ENCODE measurements at regions not wholly inside any gene's neighbourhood (a gene's known extent, or its start where the extent isn't known, plus 50 kb on each side); places are given as distances from the start of the nearest gene placed in this dataset.

DNA sequence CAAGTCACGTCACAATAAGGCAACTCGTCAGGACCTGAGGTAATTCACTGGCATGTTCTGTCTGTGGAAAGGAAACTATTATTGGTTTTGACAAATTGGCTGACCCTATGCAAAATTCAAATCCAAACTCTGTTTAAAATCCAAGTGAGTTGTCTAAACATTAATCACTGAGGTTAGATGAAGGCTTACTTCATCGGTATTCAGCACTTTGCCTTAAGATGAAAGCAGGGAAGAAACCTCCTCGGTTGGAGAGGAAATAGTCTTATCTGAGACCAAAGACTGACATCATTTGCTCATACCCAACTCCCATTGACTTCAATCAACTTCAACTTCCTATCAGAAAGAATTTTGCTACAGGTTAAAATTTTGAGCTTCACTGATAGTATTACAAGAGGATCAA lies 355.1 kb upstream of the MBL2 start:
- TF ChIP-seq, protein P1, sequence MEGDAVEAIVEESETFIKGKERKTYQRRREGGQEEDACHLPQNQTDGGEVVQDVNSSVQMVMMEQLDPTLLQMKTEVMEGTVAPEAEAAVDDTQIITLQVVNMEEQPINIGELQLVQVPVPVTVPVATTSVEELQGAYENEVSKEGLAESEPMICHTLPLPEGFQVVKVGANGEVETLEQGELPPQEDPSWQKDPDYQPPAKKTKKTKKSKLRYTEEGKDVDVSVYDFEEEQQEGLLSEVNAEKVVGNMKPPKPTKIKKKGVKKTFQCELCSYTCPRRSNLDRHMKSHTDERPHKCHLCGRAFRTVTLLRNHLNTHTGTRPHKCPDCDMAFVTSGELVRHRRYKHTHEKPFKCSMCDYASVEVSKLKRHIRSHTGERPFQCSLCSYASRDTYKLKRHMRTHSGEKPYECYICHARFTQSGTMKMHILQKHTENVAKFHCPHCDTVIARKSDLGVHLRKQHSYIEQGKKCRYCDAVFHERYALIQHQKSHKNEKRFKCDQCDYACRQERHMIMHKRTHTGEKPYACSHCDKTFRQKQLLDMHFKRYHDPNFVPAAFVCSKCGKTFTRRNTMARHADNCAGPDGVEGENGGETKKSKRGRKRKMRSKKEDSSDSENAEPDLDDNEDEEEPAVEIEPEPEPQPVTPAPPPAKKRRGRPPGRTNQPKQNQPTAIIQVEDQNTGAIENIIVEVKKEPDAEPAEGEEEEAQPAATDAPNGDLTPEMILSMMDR (IDR thresholded peaks at IDR 0.05 in 8 of 11, conservative IDR thresholded peaks at IDR 0.05 in 3 of 11) = no peak
- TF ChIP-seq POLR2AphosphoS5 (IDR thresholded peaks at IDR 0.05) = no peak
